GM19035 (cell line): ENCODE measurements at regions not wholly inside any gene's neighbourhood (a gene's known extent, or its start where the extent isn't known, plus 50 kb on each side); places are given as distances from the start of the nearest gene placed in this dataset.
A peak's percentile ranks its signal among the peaks of the same experiment; 100 is the strongest.

Source experiments
- ATAC-seq: cut with Tn5 transposase; IDR thresholded peaks from one replicate; pipeline ENCODE4 v1.9.1; 2021; ENCODE audit not compliant: unreplicated experiment

GRCh38 chr12:24724814-24725213 lies 224.1 kb downstream of the BCAT1 start:
- no peak for ATAC-seq

DNA sequence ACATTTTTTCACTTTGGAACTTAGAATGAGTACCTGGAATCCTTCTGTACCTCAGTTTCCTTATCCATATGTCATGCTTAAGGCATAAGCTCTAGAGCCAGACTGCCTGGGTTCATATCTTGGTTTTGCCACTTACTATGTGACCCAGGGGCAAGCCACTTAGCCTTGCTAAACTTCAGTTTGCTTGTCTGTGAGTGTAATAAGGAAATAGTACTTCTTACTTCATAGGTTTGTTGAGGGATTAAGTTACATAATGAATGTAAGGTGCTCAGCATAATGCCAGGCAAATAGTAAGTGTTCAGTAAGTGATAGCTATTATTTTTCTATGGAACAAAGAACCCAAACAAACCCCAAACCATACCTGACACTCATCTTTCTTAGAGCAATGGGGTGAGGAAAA lies 225.1 kb downstream of the BCAT1 start:
- no peak for ATAC-seq

- no peak for ATAC-seq
Observed at GRCh38 chr12:24721191-24721590, 227.7 kb downstream of the BCAT1 start.

DNA sequence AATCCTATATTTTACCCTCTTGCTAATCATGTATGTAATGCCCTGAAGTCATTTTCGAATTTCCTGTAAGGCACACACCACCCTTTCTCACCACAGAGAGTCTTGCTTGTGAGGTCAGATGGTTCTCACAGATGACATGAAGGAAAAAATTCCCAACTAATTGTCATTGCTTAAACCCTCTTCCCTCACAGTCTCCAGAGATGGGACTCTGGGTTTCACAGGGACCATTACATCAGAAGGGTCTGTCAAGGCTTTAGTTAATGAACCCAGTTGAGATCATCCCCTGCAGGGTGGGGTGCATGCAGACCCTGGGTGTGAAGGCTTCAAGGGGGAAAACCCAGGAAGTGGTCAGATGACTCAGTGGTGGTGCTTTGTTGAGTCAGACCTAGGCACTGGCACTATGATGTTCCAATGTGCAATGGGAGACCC lies 229.6 kb downstream of the BCAT1 start:
- ATAC-seq = peak; percentile 91

GRCh38 chr12:24718617-24719016 lies 230.3 kb downstream of the BCAT1 start:
- no peak for ATAC-seq

DNA sequence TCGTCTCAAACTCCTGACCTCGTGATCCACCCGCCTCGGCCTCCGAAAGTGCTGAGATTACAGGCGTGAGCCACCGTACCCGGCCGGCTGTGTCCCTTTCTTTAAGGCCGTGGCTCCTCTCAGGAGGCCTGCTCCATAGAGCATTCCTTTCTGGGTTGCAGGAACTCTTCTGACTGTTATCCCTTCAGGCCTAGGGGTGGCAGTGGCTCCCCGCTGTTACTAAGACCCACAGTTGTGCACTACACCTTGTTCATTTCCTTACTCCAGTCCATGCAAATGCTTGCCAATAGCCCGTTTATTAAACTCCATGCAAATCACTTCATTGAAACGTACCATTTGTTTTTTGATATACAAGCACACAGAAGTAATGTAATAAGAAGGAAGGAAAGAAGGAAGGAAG lies 234.7 kb downstream of the BCAT1 start:
- ATAC-seq = no peak

- no peak for ATAC-seq
Observed at GRCh38 chr12:24711056-24712008, 237.6 kb downstream of the BCAT1 start.

DNA sequence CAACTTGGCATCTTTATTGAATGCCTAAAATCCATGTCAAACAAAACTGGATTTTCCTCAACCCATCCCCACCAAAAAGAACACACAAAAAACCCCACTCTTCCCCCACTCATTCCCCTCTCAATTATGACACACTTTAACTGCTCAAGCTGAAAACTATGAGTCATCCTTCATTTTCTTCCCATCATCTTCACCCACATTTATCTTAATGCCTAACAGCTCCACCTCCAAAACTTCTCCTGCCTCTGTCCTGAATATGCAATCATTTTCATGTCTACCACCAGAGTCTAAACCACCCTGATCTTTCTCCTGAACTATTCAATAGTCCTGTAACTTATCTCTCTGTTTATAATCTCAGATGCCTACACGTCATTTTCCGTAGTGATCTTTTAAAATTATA lies 239.7 kb downstream of the BCAT1 start:
- no peak for ATAC-seq

DNA sequence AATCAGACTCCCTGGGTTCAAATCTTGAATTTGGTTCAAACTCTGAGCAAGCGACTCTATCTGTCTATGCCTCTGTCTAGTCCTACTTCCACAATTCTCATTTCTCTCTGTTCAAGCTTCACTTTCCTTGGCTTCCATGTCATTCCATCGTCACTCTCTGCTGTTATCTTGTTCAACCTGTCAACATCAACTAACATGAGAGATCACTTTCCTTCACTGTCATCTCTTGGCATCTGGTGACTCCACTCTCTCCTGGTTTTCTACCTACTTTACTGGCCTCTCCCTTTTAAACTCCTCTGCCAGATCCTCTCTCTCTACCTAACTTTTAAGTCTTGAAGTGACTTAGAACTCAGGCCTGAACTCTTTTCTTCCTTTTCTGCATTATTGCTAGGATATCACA lies 240.2 kb downstream of the BCAT1 start:
- ATAC-seq = no peak

DNA sequence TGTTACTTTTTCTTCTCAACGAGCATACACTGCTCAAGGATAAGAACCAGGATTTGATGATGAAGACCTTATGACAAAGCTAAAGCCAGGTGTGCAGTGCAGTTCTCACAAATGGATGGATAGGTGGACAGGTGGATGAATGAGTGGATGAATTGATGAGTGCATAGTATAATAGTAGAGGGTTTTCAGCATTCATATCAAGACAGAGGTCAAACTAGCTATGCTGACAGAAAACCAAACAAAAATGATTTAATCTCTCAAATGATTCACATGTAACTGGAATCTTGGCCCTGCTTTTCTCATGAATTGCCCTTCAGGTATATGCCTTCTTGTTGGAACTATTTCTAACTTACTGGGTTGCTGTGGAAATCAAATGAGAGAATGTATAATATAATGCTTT lies 240.9 kb downstream of the BCAT1 start:
- ATAC-seq = no peak

GRCh38 chr12:24707334-24707733 lies 241.6 kb downstream of the BCAT1 start:
- ATAC-seq = no peak

GRCh38 chr12:24705741-24706358 lies 243.1 kb downstream of the BCAT1 start:
- ATAC-seq = peak; percentile 100

DNA sequence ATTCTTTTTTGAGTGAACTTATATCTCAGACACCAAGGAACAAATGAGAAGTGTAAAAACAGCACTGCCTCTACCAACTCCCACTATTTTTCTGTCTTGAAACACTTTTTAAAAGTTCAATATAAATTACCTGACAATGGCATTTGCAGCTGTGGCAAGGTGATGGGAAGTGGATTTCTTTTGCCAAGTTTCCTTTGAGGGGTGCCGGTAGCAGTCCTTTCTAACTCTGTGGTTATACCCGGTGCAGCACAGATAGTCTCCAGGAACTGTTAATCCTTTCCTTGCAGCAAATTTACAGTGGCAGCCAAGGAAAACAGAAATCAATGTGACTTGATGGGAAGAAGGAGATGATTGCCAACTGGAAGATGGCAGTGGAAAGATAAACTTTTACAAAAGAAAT lies 243.7 kb downstream of the BCAT1 start:
- ATAC-seq = no peak

GRCh38 chr12:24701343-24701742 lies 247.6 kb downstream of the BCAT1 start:
- ATAC-seq = no peak

- ATAC-seq = no peak
Observed at GRCh38 chr12:24698972-24699371, 249.9 kb downstream of the BCAT1 start.

DNA sequence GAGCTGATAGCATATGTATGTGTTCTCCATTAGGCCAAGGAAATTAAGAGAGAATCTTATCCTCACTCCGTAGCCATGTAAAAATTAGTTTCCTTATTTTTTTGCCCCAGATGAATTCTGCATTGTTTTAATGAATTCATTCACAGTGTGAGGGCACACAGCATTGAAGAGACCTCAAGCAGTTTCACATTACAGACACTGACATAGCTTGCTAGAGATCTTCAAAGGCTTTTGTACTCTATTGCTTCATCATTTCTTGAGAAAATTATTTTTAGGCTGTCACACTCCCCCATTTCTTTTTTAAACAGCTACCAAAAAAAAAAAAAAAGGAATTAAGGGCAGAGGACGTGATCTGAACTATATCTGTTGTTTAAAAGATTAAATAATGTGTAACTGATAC lies 251.1 kb downstream of the BCAT1 start:
- ATAC-seq = no peak

GRCh38 chr12:24697295-24697694 lies 251.6 kb downstream of the BCAT1 start:
- no peak for ATAC-seq

GRCh38 chr12:24696800-24697199 lies 252.1 kb downstream of the BCAT1 start:
- no peak for ATAC-seq

GRCh38 chr12:24695657-24696329 lies 253.1 kb downstream of the BCAT1 start:
- ATAC-seq = no peak

DNA sequence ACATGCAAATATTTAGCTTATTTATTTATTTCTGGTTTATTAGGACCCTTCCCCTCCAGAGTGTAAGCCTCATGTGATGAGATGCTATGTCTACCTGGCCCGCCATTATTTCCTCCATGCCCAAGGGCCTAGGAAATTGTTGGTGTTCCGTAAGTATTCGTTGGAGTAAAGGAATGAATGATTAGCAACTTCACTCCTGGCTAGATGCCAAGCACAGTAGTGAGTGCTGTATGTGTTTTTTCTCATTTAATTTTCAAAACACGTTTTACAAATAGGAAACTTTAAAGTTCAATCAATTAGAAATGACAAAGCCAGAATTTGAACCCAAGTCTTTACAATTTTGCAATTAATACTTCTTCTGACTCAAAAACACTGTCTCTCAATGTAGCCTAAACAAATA lies 253.8 kb downstream of the BCAT1 start:
- ATAC-seq = no peak

DNA sequence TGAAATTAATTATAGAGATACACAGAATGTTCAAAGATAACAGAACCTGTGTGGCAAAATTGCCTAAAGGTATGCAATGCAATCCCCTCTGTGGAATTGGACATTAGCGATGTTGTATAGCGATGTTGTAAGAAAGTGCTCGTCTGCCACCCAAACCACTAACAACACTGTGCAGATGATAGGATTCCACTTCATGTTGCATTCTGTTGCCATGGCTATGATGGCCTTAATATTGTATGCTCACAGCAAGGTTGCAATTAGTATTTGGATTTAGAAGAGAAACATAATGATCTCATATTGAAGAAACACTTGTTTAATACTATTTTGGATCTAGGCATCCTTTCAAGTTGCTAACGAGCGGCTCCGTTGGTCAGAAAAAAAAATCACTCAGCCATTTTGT lies 260.3 kb downstream of the BCAT1 start:
- no peak for ATAC-seq

DNA sequence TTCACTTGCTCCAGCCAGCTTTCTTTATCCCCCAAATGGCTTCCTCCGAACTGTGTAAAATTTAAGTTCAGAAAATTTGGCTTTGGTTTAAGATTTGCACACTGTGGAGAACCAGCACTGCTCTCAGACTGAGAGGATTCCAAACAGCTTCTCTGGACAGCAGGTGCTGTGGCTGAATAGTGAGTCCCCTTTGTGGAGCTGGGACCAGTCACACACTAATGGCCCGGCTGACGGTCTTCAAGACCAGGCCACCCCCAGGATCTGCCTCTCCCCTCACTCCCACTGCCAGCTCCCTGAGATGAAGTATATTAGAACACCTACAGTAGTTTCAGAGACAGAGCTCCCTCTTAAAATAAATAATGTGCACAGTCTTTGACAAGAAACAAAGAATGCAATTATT lies 267.3 kb downstream of the BCAT1 start:
- ATAC-seq = no peak
